ENCODE measurements at regions not wholly inside any gene's neighbourhood (a gene's known extent, or its start where the extent isn't known, plus 50 kb on each side); places are given as distances from the start of the nearest gene placed in this dataset.
A peak's percentile ranks its signal among the peaks of the same experiment; 100 is the strongest.

DNA sequence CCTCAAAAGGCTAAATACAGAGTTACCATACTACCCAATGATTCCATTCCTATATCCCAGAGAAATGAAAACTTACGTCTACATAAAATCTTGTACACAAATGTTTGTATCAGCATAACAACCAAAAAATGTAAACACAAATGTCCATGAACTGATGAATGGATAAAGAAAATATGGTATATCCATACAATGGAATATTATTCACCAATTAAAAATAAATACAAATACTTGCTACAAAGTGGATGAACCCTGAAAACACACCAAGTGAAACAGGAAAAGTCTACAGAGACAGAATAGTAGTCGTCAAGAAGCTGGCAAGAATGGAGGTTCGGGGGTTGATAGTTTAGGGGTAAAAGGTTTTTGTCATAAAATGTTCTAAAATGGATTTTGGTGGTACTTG lies 54.0 kb upstream of the ANKRD28 start:
- TF ChIP-seq CTCF (IDR thresholded peaks at IDR 0.05; ENCODE audit: low read depth, low read length, missing control alignments) = no peak
- DNase-seq (ENCODE audit: low read depth) = no peak
- no peak overlapping the region for H3K4me3 ChIP-seq (ENCODE audit: low read depth, low read length)

- peak; percentile 19 for TF ChIP-seq CTCF (IDR thresholded peaks at IDR 0.05; ENCODE audit: low read depth, low read length, missing control alignments)
- H3K4me3 ChIP-seq (ENCODE audit: low read depth, low read length) = peak overlapping the region; percentile 96
- DNase-seq (ENCODE audit: low read depth) = peak; percentile 70
These were observed 61.0 kb upstream of the ANKRD28 start for GRCh38 chr3:15858547-15859506.

GRCh38 chr3:15859507-15860013 lies 61.8 kb upstream of the ANKRD28 start:
- DNase-seq (ENCODE audit: low read depth) = peak; percentile 35
- peak overlapping the region; percentile 96 for H3K4me3 ChIP-seq (ENCODE audit: low read depth, low read length)
- TF ChIP-seq CTCF (IDR thresholded peaks at IDR 0.05; ENCODE audit: low read depth, low read length, missing control alignments) = no peak

DNA sequence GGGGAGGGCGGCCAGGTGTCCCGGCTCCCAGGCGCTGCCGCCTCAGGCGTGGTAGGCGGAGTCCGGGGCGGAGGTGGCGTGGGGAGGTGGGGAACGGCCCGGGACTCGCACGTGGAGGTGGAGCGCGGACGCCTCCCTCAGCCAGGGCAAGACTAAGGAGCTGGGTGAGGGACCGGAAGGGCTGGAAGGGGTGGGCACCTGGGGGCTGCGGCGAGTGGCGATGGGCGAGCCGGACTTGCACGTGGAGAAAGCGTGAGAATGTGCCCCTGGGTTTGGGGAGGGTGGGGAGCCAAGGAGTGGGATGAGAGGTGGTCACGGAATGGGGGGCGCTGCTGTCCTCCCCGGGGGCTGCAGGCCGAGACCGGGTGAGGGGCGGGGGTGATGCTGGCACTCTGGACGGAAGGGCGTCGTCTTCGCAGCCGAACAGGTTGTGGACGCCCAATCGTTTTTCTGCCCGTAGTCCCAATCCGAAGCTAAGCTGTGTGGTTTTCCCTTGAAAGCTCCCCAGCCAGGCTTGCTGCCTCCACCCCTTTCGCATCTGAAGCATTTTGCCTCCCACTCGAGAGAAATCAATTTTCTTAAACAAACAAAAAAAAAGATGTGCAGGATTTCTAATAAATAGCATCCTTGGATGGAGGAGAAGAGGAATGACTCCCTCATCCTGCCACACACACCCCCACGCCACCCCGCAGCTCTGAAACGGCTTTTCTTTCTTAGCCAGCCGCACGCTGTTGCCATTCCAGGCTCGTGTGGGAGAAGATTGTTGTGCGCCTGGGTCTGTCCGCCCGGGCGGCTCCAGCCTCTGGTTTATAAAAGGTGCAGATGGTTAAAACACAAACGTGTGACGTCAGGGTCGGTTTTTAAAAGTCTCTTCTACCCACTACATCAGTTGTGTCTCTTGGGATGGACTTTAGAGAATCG lies 62.5 kb upstream of the ANKRD28 start:
- no peak for TF ChIP-seq CTCF (IDR thresholded peaks at IDR 0.05; ENCODE audit: low read depth, low read length, missing control alignments)
- H3K4me3 ChIP-seq (ENCODE audit: low read depth, low read length) = peak overlapping the region; percentile 96
- DNase-seq (ENCODE audit: low read depth) = no peak

DNA sequence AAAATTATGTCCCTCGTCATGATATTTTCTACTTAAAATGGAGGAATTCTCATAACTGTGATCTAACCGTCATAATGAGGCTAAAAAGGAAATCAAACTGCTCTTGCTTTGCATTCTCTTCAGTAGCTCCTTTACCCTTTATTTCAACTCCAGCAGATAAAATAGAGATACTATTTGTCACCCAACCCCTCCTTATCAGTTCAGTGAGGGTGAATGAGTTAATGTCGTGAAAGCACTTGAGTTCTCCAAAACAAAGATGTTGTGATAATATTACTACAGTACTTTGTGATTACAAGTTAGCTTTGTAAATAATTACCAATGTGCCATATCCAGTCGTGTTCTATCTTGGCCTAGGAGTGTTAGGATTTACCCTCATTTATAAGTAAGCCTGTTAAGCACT lies 63.4 kb upstream of the ANKRD28 start:
- no peak for DNase-seq (ENCODE audit: low read depth)
- H3K4me3 ChIP-seq (ENCODE audit: low read depth, low read length) = no peak overlapping the region
- TF ChIP-seq CTCF (IDR thresholded peaks at IDR 0.05; ENCODE audit: low read depth, low read length, missing control alignments) = no peak

DNA sequence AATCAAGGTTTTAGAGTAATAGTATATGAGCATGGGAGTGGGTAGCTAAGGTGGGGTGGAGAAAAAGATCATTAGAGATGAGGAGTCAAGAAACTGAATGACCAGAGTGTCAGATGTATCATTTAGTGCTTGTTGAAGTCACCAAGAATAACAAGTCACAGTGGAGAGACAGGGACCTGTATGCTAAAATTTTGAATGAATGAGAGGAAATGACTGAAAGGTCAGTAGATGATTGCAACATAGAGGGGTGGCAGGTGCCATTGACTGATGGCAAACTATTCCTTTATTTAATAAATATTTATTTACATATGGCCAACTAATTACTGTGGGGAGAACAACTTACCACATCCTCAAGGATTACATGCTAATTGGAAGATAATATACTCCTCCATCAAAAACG lies 75.0 kb upstream of the ANKRD28 start:
- no peak for DNase-seq (ENCODE audit: low read depth)
- TF ChIP-seq CTCF (IDR thresholded peaks at IDR 0.05; ENCODE audit: low read depth, low read length, missing control alignments) = no peak
- no peak overlapping the region for H3K4me3 ChIP-seq (ENCODE audit: low read depth, low read length)

Measured in GM12864 (cell line).